Heart left ventricle (tissue), 13 donors: ENCODE measurements at regions not wholly inside any gene's neighbourhood (a gene's known extent, or its start where the extent isn't known, plus 50 kb on each side); places are given as distances from the start of the nearest gene placed in this dataset.

ENCODE experiments used
- POLR2A ChIP-seq, 2 donors: fragments of 450-650 bp; IDR thresholded peaks; one replicate each; pipeline ENCODE4 v1.6.1; 2017; ENCODE audit warnings: antibody characterized with exemption in 2 of 2, mild to moderate bottlenecking in 2 of 2, moderate library complexity in 2 of 2
- TF ChIP-seq, protein P1 (sequence below), 12 donors: fragments of 200-600 bp; sonication (generic) in 4 of 12; IDR thresholded peaks; one replicate each; pipeline versions ENCODE4 v1.5.0 to v1.8.0; 2018 to 2022; ENCODE audit warnings: antibody characterized with exemption in 12 of 12, mild to moderate bottlenecking in 5 of 12
- donor health status: ischemic (EF 13 %, LVEDD 7.1; RV severe dilation, severe dysfunction).
- donor health status: DM: no; HTN: yes; CAD: no.
- donor health status: DM: no; HTN: no; CAD: no.
- donor health status: ischemic (EF 25% LVEDD 6.9; RV normal size, moderate dysfunction).
- donor health status: ischemic (EF 25% LVEDD 5.7; RV mildly dilated, moderate dysfunction).
- donor health status: ischemic (EF 35%, LVEDD 5.7; RV mildly dilated, moderate dysfunction).
- donor health status: nonischemic (EF 11% LVEDD 7.7; RV severe dilation, severe dysfunction).
- donor health status: DM: yes; HTN: yes; CAD: no.
- donor health status: PGD.
- donor health status: ischemic (EF 29% LVEDD 5.4; RV normal size, mild dysfunction).
- donor health status: nonischemic (EF 23%, LVEDD 6.1; RV moderate dilation, normal function).

DNA sequence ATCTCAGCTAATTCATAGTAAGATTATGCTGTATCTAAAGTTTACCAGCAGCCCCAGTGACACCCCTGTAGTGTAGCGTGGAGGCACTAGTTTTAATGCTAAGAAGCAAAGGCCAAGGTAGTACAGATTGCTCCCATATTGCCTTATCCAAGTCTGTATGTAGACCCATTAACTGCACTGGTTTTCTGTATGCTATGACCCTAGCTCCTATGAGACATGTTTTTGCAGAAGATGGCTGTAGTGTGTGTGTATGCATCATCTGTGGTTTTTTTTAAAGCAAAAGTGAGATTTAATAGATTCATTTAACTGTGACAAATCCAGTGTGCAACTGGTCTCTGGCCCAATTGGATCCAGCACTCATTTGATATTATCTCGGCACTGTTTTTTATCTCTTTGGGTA, 86.5 kb downstream of the HAUS1 start:
- TF ChIP-seq, protein P1, sequence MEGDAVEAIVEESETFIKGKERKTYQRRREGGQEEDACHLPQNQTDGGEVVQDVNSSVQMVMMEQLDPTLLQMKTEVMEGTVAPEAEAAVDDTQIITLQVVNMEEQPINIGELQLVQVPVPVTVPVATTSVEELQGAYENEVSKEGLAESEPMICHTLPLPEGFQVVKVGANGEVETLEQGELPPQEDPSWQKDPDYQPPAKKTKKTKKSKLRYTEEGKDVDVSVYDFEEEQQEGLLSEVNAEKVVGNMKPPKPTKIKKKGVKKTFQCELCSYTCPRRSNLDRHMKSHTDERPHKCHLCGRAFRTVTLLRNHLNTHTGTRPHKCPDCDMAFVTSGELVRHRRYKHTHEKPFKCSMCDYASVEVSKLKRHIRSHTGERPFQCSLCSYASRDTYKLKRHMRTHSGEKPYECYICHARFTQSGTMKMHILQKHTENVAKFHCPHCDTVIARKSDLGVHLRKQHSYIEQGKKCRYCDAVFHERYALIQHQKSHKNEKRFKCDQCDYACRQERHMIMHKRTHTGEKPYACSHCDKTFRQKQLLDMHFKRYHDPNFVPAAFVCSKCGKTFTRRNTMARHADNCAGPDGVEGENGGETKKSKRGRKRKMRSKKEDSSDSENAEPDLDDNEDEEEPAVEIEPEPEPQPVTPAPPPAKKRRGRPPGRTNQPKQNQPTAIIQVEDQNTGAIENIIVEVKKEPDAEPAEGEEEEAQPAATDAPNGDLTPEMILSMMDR (IDR thresholded peaks at IDR 0.05) = no peak
- no peak for TF ChIP-seq POLR2A (IDR thresholded peaks at IDR 0.05)
